HG03354 (cell line): ENCODE measurements at regions not wholly inside any gene's neighbourhood (a gene's known extent, or its start where the extent isn't known, plus 50 kb on each side); places are given as distances from the start of the nearest gene placed in this dataset.
"Not testable (repeated sequence)": the region's sequence is repeated elsewhere in the genome, so short reads cannot be mapped to it uniquely, and the experiment has no call there.

Experiments
- ATAC-seq: cut with Tn5 transposase; IDR thresholded peaks from one replicate; pipeline ENCODE4 v1.9.1; 2021; ENCODE audit warnings: mild to moderate bottlenecking; ENCODE audit not compliant: unreplicated experiment, poor library complexity, severe bottlenecking

DNA sequence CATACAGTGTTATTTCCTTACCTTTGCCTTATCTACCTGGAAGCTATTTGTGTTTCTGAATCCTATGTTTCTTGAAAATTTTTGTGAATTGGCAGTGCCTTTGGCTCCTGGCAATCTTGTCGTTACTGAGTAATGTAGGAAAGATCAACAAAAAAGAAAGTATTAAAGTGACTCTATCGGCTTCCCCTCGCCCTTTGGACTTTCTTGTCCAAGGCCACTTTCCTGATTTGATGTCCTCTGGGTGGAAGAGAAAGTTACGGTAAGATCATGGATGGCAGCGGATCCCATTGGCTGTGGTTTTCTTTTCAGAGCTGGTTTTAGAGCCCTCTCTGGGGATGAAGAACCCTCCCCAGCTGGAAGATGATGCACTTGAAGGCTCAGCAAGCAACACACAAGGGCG is 324.9 kb upstream of the COX7C start:
- ATAC-seq: not testable (repeated sequence)

DNA sequence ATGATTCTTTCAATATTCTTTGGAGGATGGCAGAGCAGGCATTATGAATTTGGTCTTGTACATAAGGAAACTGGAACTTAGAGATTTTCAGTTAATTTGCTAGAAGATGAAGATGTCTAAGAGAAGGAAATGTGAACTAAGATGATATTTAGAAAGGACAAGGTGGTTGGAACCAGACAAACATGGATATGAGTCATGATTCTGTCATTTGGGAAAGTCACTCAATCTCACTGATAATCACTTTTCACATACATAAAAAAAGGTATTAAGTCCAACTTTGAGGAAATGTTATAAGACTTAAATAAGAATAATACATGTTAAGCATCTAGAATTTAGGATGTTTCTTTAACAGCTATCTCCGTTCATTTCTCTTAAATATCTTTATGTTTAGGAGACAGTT is 315.1 kb upstream of the COX7C start:
- not testable (repeated sequence) for ATAC-seq

DNA sequence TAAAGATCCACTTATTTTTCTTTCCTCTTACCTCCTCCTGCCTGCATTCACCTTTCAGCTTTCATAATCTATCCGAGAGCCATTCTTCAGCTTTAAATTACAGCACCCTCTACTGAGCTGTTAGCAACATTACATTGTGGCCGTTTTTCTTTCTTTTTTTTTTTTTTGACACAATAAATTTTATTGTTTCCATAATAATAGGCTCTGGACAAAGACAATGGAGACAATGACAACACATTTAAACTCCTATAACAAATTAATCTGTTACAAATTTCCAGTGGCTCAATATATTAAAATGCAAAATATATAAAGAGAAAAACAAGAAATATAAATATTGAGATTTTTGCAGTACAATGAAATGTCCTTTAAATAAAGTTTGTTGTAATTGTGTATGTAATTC is 312.7 kb upstream of the COX7C start:
- ATAC-seq: peak; percentile 83

DNA sequence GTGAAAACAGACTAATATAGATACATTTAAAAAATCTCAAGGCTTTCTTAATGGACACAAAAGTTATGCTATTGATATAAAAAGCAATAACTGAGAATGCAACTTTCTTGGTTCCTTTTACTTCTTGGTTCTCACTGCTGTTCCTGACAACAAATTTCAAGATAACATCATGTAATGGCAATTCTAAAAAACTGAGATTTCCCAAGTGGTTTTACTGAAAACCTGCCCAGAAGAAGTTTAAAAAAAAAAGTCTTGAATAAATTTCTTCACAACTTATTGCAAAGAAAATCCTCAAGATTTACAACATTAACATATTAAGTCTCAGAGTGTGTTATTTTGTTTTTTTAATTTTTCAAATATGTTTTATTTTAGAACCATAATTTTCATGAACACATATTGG is 302.8 kb upstream of the COX7C start:
- no peak for ATAC-seq

DNA sequence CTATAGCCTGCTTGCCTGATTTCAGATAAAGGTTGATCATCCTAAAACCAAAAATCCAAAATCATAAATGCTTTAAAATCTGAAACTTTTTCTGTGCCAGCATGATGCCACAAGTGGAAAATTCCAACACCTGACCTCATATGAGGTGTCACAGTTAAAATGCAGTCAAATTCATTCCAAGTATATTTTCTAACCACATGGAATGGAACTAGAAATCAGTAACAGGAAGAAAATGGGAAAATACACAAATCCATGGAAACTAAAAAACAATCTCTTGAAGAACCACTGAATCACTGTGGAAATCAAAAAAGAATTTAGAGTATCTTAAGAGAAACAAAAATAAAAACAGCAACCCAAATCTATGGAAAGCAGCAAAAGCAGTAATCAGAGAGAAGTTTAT is 297.5 kb upstream of the COX7C start:
- ATAC-seq: no peak

DNA sequence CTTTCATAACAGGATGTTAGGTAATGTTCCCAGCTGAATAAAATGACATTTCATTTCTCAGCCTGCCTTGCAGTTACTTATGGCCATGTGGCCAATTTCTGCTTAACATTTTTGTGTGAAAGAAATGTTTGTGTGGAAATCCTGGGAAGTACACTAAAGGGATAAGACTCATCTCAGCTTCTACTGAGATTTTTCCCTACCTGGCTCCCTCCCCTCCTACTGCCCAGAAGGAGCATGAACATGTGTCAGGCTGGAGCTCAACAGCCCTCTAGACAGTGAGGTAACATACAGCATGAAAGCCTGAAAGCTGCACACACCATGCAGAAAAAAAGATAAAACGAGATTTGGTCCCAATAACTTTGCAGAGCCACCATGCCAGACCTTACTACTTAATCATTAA is 288.4 kb upstream of the COX7C start:
- no peak for ATAC-seq

DNA sequence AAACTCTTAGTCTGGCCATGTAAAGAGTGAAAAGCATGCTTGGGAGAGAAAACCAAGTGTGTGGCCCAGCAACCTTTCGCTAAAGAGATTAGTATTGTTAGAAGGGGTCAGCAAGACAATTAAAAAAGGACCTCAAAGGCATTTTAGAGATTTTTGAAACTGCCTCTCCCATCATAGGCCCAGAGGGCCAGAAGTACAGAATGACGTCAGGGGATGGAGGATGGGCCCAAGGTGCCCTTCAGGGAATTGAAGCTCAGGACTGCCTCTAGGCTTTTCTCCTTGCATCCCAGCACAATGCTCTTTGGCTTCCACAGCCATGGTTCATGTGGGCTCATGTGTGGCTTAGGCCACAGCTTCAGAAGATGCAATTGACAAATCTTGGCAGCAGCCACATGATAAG is 287.0 kb upstream of the COX7C start:
- no peak for ATAC-seq

DNA sequence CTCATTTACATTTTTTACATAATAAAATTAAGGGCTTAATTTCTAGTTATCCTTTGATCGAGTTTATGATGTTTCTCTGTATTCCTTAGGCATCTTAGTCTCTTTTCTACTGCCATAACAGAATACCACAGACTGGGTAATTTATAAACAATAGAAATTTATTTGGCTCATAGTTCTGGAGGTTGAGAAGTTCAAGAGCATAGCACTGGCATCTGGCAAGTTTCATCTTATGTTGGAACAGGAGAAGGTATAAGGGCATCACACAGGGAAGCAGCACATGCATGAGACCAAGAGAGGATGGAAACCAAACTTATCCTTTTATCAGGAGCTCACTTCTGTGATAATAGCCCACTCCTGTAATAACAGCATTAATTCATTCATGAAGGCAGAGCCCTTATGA is 284.9 kb upstream of the COX7C start:
- no peak for ATAC-seq

DNA sequence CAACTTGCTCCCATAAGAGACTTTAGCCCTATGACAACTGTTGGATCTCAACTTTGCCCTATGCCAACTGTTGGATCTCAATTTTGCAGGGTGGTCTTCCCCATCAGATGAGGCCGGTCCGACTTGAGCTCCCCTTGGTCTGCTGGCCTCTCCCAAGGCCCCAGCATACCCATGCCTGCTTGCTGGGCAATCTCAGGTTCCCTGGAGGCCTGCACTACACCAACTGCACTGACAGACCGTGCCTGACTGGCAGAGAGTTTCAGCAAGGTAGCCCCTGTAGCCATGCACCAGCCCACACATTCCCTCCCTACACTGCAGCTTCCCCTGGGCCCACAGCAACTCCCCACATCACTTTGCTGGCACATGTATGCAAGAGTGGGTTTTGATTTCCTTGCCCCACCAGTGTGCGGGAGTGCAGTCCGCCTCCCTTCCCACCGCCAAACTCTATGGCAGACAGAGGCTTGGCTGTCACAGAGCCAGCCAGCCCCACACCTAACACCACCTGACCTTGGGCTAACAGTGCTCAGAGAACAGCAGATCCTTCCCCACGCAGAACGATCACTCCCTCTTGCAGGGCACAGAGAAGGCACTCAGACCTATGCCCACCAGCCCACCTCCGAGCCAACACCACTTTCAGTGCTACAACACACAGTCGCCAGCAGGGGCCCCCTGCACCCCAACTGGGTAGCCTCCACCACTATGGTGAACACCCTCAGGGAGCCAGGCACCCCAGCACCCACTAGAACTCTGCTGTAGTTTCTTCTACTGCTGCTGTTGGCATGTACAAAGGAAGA is 279.9 kb upstream of the COX7C start:
- no peak for ATAC-seq

DNA sequence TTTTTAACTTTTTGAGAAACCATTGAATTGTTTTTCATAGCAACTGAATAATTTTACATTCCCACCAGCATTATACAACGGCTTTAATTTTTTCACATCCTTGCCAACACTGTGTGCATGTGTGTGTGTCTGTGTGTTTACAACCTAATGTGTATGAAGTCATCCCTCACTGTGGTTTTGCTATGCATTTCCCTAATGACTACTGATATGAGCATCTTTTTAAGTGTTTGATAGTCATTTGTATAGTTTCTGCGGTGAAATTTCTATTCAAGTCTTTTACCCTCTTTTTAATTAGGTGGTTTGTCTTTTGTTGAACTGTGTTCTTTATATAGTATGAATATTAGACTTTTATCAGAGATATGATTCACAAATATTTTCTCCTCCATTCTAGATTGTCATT is 263.1 kb upstream of the COX7C start:
- peak; percentile 55 for ATAC-seq

DNA sequence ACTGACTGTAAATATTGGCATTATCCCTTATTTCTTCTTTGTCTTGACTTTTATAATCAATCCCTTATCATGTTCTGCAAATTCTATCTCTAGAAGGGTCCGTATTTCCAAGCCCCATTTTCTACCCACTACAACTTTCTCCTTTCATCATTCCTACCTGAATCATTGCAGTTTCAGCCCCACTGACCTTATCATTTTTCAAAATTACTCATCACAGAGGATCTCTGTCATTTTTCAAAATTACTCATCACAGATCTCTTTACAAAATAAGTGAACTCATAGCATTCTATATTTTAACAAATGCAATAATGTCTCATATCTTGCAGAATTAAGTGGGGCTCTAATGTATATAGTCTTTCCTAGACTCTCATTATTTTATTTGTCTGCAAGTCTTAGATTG is 256.9 kb upstream of the COX7C start:
- ATAC-seq: no peak

DNA sequence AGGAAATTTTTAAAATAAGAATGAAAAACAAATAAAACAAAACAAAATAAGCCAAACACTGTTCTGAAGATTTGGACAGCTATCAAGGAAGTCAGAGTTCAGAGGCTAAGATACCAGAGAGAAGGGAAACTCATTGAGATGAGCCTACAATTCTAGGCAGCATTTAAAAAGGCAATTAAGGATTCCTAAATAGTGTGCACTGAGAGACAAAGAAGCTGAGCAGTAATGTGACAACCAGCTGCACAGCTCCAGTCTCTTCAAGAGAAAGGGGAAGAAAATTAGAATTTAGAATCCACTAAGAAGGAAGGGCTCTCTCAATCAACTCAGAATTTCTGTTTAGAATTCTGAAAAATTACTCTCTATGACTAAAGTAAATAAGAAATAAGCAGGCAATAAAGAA is 246.7 kb upstream of the COX7C start:
- no peak for ATAC-seq

DNA sequence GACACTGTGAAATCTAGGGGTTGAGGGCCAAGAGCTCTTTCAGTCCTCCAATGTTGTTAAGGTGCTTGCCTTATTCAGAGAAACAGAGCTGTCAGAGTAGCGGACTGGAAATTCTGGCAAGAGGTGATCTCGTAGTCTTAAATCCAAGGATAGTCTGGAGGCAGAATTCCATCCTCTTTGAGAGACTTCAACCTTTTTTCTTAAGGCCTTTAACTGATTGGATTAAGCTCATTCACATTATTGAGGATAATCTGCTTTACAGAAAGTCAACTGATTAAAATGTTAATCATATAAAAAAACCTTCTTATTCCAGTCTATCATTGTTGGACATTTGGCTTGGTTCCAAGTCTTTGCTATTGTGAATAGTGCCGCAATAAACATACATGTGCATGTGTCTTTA is 243.1 kb upstream of the COX7C start:
- ATAC-seq: no peak

DNA sequence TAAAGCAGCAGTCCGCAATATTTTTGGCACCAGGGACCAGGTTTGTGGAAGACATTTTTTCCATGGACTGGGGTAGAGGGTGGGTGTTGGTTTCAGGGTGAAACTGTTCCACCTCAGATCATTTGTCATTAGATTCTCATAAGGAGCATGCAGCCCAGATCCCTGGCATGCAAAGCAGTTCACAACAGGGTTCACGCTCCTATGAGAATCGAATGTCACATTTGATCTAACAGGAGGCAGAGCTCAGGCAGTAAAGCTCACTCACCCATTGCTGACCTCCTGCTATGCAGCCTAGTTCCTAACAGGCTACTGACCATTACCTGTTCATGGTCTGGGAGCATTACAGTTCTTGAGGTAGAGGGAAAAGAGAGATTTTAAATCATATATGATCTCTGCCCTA is 241.5 kb upstream of the COX7C start:
- ATAC-seq: no peak

DNA sequence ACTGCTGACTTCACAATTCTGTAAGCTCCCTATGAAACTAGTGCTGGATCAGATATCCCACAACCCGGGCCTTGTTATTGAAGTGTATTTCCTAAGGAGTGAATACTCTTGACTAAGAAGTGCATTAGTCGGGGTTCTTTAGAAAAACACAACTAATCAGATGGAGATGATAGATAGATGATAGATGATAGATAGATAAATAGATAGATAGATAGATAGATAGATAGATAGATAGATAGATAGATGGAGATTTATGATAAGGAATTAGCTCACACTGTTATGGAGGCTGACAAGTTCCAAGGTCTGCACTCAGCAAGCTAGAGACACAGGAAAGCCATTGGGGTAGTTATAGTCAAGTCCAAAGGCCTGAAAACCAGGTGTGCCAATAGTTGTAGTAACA is 214.6 kb upstream of the COX7C start:
- no peak for ATAC-seq

DNA sequence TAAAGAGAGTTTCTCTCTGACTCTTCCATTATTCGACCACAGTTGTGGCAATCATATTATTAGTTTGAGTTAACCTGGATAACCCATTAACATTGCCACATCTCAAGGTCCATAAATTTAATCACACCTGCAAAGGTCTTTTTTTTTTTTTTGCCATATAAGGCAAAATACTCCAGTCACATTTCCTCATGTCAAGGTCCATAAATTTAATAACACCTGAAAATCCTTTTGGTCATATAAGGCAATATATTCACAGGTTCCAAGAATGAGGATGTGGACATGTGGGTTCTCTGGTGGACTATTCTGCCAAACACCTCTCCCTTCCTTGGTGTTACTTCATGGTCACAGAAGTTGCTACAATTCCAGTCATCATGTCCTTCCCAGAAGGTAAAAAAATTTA is 213.5 kb upstream of the COX7C start:
- ATAC-seq: no peak

DNA sequence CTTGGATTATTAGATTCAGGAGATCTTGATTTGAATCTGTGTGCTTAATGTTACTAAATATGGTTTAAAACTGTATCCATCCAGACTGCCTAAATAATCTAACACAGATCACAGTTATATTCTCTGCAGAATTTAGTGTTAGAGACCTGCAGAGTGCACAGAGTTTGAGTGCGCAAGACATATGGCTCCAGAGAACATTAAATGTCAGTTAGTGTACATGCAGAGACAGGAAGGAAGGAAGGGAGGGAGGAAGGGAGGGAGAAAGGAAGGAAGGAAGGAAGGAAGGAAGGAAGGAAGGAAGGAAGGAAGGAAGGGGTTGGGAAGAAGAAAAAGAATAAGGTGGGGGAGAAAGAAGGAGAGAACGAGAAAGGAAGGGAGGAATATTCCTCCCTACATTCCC is 210.0 kb upstream of the COX7C start:
- no peak for ATAC-seq

DNA sequence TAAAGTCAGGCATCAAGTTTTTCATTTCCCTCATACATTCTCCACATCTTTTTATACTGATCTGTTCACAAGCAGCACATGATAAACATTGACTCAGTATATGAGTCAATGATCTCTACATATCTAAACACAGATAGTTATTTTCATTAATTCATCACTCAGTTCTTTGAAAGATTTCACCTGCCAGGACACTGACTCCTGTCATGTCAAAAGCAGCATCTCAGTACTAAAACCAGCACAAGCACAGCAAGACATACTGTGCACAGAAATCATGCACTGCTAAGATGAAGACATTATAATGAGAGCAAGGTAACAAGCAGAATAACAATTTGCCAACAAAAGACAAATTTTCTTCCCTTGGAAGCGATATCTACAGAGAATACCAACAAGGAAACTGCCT is 206.1 kb upstream of the COX7C start:
- ATAC-seq: no peak

DNA sequence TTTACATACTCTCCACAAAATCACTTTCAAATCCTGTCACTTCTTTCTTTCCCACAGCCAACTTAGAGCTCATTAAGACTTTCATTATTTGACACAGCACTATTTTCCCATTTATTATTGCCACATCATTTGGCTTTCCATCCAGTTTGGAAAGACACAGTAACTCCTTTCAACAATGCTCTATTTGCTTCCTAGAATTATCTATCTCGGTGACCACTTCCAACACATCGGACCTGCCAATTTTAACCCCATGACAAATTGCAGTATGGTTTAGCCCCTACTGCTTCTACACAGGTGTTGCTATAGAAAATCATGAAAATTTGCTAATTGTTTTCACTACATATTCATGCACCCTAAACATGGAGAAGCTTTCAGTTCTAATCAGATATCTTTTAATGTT is 190.6 kb upstream of the COX7C start:
- no peak for ATAC-seq

DNA sequence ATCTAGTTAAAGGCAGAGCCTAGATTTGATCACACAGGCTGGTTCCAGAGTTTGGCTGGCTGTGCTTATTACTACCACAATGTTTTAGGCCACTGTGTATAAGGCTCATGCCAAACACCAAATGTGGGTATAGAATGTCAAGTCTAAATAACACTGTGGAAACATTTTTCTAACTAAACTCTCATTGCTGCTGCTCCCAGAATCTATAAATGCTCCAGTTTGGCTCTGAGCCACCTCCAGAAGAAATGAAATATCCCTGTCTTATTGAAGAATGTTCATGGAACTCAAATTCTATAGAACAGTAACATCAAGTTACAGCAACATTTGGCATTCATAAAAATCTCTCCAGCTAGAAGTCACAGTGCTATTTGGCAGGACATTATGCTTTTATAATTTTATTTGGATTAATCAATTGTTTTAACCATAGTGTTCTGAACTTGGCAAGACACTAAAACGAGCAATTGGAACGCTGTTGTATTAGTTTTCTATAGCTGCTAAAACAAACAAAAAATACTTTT is 178.1 kb upstream of the COX7C start:
- ATAC-seq: no peak

DNA sequence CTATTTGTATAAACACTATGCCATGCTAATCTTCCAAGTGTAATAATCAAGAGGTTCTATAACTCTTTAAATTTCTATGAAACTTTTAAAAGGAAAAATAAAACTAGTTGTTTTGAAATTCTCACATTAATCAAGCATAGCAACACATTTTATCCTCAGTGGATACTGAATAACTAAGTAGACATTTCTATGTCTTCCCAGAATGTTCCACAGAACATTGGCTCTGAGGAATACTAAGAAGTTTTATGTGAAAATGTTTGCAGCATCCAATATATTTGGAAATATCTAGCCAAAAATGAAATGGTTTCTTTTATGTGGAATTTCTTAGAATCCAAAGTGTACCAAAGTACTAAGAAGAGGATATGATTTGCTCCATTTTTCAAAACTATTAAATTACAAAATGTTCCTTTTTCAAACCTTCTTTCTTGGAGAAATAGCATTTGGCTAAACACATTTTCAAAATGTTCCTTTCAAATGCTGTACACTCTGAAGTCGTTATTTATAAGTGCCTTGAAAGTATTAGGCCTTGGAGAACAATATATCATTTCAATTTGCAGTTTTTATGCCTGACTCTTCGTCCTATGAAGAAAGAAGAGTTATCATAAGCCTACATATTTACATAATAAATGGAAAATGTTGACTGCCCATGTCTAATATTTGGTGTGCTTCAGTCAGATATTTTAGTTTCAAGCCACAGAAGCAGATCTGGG is 175.6 kb upstream of the COX7C start:
- no peak for ATAC-seq
